HEK293T (cell line): ENCODE measurements at regions not wholly inside any gene's neighbourhood (a gene's known extent, or its start where the extent isn't known, plus 50 kb on each side); places are given as distances from the start of the nearest gene placed in this dataset.

Experiments used
- CTCF ChIA-PET: fragments of 350-600 bp; formaldehyde crosslinking; extraction: SDS; loops from one replicate; lab custom pipeline; 2021; ENCODE audit warnings: antibody characterized with exemption, inconsistent platforms; lab: Yijun Ruan, JAX
- POLR2A ChIA-PET: fragments of 350-600 bp; formaldehyde crosslinking; extraction: SDS; loops from one replicate; lab custom pipeline; 2020; ENCODE audit warnings: antibody characterized with exemption, inconsistent platforms; lab: Yijun Ruan, JAX
- DNase-seq: peaks from one replicate; pipeline ENCODE4 v3.0.0; 2012; ENCODE audit warnings: mixed read lengths; ENCODE audit errors: extremely low spot score
- ARNT ChIP-seq: fragments of 450-650 bp; IDR thresholded peaks from 2 replicates; pipeline ENCODE4 v1.6.1; 2017; ENCODE audit warnings: mild to moderate bottlenecking
- BHLHE40 ChIP-seq: fragments of 450-650 bp; IDR thresholded peaks from 2 replicates; pipeline ENCODE4 v1.6.1; 2016; ENCODE audit warnings: mild to moderate bottlenecking, moderate library complexity, borderline replicate concordance
- CTBP1 ChIP-seq: fragments of 450-650 bp; IDR thresholded peaks from 2 replicates; pipeline ENCODE4 v1.6.1; 2016; ENCODE audit warnings: borderline replicate concordance
- ELF4 ChIP-seq: fragments of 450-650 bp; IDR thresholded peaks from 2 replicates; pipeline ENCODE4 v1.6.1; 2017; ENCODE audit warnings: antibody characterized with exemption
- FOXA1 ChIP-seq: fragments of 450-650 bp; IDR thresholded peaks from 2 replicates; pipeline ENCODE4 v1.6.1; 2016; ENCODE audit warnings: mild to moderate bottlenecking
- FOXK2 ChIP-seq: fragments of 450-650 bp; IDR thresholded peaks from 2 replicates; pipeline ENCODE4 v1.6.1; 2016; ENCODE audit warnings: mild to moderate bottlenecking
- FOXM1 ChIP-seq: fragments of 450-650 bp; IDR thresholded peaks from 2 replicates; pipeline ENCODE4 v1.6.1; 2017; ENCODE audit warnings: mild to moderate bottlenecking, borderline replicate concordance
- HDGF ChIP-seq: fragments of 450-650 bp; IDR thresholded peaks from 2 replicates; pipeline ENCODE4 v1.6.1; 2017; ENCODE audit warnings: antibody characterized with exemption, borderline replicate concordance
- L3MBTL2 ChIP-seq: fragments of 450-650 bp; conservative IDR thresholded peaks from 2 replicates; pipeline ENCODE4 v1.6.1; 2016; ENCODE audit warnings: mild to moderate bottlenecking
- LEF1 ChIP-seq: fragments of 450-650 bp; IDR thresholded peaks from 2 replicates; pipeline ENCODE4 v1.6.1; 2017; ENCODE audit warnings: mild to moderate bottlenecking, borderline replicate concordance
- NFRKB ChIP-seq: fragments of 450-650 bp; IDR thresholded peaks from 2 replicates; pipeline ENCODE4 v1.6.1; 2016; ENCODE audit warnings: mild to moderate bottlenecking, moderate library complexity
- PKNOX1 ChIP-seq: fragments of 450-650 bp; IDR thresholded peaks from 2 replicates; pipeline ENCODE4 v1.6.1; 2016
- SP1 ChIP-seq: fragments of 450-650 bp; IDR thresholded peaks from 2 replicates; pipeline ENCODE4 v1.6.1; 2017
- SUZ12 ChIP-seq: fragments of 450-650 bp; IDR thresholded peaks from 2 replicates; pipeline ENCODE4 v1.6.1; 2016; ENCODE audit warnings: mild to moderate bottlenecking
- TARDBP ChIP-seq: fragments of 450-650 bp; IDR thresholded peaks from 2 replicates; pipeline ENCODE4 v1.6.1; 2016
- ZNF384 ChIP-seq: fragments of 450-650 bp; IDR thresholded peaks from 2 replicates; pipeline ENCODE4 v1.6.1; 2016

GRCh38 chr3:24601066-24601939, 106.7 kb upstream of the THRB start:
- DNase-seq, result no peak
- no peak for TF ChIP-seq L3MBTL2
- no peak for TF ChIP-seq FOXM1
- no peak for TF ChIP-seq ELF4
- no peak for TF ChIP-seq HDGF
- TF ChIP-seq SUZ12, result no peak
- no peak for TF ChIP-seq LEF1
- no peak for TF ChIP-seq ZNF384
- TF ChIP-seq NFRKB, result no peak
- no peak for TF ChIP-seq PKNOX1
- no peak for TF ChIP-seq FOXA1
- no peak for TF ChIP-seq CTBP1
- no peak for TF ChIP-seq FOXK2
- TF ChIP-seq SP1, result no peak
- TF ChIP-seq TARDBP, result no peak
- TF ChIP-seq BHLHE40, result no peak
- no peak for TF ChIP-seq ARNT
- POLR2A ChIA-PET, result interaction anchor here (0.7 kb wide), 1 partner anchor 685 kb away, joined by 3 read pairs; the partner anchor contains the start of genes NKIRAS1 and RPL15
- CTCF ChIA-PET, result interaction anchor here (0.6 to 0.9 kb wide), 2 partner anchors 8 to 81 kb away, joined by 3 read pairs; no protein-coding TSS in a partner anchor

- DNase-seq, result no peak
- POLR2A ChIA-PET, result no interaction called here
- CTCF ChIA-PET, result no interaction called here
Observed at GRCh38 chr3:24604215-24604614, 109.6 kb upstream of the THRB start.

GRCh38 chr3:24605511-24606028, 110.9 kb upstream of the THRB start:
- POLR2A ChIA-PET, result no interaction called here
- no peak for TF ChIP-seq CTBP1
- no peak for TF ChIP-seq NFRKB
- TF ChIP-seq SP1, result no peak
- TF ChIP-seq SUZ12, result no peak
- no peak for TF ChIP-seq LEF1
- no peak for TF ChIP-seq ARNT
- no peak for TF ChIP-seq L3MBTL2
- no peak for TF ChIP-seq ZNF384
- TF ChIP-seq BHLHE40, result no peak
- no peak for TF ChIP-seq ELF4
- no peak for TF ChIP-seq PKNOX1
- TF ChIP-seq FOXM1, result no peak
- no peak for TF ChIP-seq FOXK2
- no peak for TF ChIP-seq HDGF
- TF ChIP-seq TARDBP, result no peak
- no peak for TF ChIP-seq FOXA1
- DNase-seq, result no peak
- CTCF ChIA-PET, result no interaction called here

More at GRCh38 chr3:24604215-24604614, 109.6 kb upstream of the THRB start:
- no peak for TF ChIP-seq SP1
- TF ChIP-seq PKNOX1, result no peak
- no peak for TF ChIP-seq TARDBP
- TF ChIP-seq NFRKB, result no peak
- no peak for TF ChIP-seq FOXM1
- TF ChIP-seq FOXK2, result no peak
- TF ChIP-seq BHLHE40, result no peak

GRCh38 chr3:24607281-24607680, 112.6 kb upstream of the THRB start:
- ChIA-PET CTCF (no interaction called here), POLR2A (no interaction called here)
- TF ChIP-seq NFRKB (no peak), L3MBTL2 (no peak), ZNF384 (no peak), FOXM1 (no peak), SP1 (no peak), TARDBP (no peak)
- no peak for DNase-seq

GRCh38 chr3:24608701-24609390, 114.2 kb upstream of the THRB start:
- POLR2A ChIA-PET, result no interaction called here
- CTCF ChIA-PET, result interaction anchor here (0.5 to 0.6 kb wide), 2 partner anchors 8 to 212 kb away, joined by 3 to 4 read pairs; no protein-coding TSS in a partner anchor
- TF ChIP-seq FOXK2 (no peak), BHLHE40 (no peak), PKNOX1 (no peak), TARDBP (no peak), L3MBTL2 (no peak), ZNF384 (no peak), FOXA1 (no peak), ARNT (no peak), SP1 (no peak)
- DNase-seq, result no peak
